Esophagus muscularis mucosa (tissue), 3 donors: ENCODE measurements at regions not wholly inside any gene's neighbourhood (a gene's known extent, or its start where the extent isn't known, plus 50 kb on each side); places are given as distances from the start of the nearest gene placed in this dataset.

Source experiments
- POLR2AphosphoS5 ChIP-seq, 2 donors: sonication (generic); formaldehyde crosslinking; IDR thresholded peaks; one replicate each; pipeline ENCODE4 v1.6.1; 2017; ENCODE audit warnings: antibody characterized with exemption in 2 of 2
- TF ChIP-seq, protein P1 (sequence below), 3 experiments: fragments of 200-600 bp in 2 of 3; fragments of 450-650 bp in 1 of 3; sonication (generic) in 2 of 3; IDR thresholded peaks; one replicate each; pipeline ENCODE4 v1.5.1; 2017 to 2019; ENCODE audit warnings: antibody characterized with exemption in 3 of 3, mild to moderate bottlenecking in 2 of 3, moderate library complexity in 1 of 3

DNA sequence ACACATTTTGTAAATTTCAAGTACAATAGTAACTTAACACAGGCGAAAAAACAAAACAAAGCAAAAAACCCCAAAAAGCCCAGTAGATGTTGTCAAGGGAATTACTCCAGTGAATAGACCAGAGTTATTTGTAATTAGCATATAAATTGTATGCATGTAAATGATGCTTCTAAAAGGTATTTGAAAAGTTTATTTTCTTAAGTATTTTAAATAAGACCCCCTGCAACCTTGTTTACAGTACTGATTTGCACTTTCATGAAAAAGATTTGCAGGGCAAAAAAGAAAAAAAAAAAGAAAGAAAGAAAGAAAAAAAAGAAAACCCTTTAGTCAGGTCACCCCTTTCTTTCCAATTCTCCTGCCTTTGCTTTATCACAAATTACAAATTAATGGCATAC is 372.3 kb upstream of the IRX2 start:
- TF ChIP-seq, protein P1, sequence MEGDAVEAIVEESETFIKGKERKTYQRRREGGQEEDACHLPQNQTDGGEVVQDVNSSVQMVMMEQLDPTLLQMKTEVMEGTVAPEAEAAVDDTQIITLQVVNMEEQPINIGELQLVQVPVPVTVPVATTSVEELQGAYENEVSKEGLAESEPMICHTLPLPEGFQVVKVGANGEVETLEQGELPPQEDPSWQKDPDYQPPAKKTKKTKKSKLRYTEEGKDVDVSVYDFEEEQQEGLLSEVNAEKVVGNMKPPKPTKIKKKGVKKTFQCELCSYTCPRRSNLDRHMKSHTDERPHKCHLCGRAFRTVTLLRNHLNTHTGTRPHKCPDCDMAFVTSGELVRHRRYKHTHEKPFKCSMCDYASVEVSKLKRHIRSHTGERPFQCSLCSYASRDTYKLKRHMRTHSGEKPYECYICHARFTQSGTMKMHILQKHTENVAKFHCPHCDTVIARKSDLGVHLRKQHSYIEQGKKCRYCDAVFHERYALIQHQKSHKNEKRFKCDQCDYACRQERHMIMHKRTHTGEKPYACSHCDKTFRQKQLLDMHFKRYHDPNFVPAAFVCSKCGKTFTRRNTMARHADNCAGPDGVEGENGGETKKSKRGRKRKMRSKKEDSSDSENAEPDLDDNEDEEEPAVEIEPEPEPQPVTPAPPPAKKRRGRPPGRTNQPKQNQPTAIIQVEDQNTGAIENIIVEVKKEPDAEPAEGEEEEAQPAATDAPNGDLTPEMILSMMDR (IDR thresholded peaks at IDR 0.05): no peak
- TF ChIP-seq POLR2AphosphoS5 (IDR thresholded peaks at IDR 0.05): no peak
